ENCODE measurements at regions not wholly inside any gene's neighbourhood (a gene's known extent, or its start where the extent isn't known, plus 50 kb on each side); places are given as distances from the start of the nearest gene placed in this dataset.

DNA sequence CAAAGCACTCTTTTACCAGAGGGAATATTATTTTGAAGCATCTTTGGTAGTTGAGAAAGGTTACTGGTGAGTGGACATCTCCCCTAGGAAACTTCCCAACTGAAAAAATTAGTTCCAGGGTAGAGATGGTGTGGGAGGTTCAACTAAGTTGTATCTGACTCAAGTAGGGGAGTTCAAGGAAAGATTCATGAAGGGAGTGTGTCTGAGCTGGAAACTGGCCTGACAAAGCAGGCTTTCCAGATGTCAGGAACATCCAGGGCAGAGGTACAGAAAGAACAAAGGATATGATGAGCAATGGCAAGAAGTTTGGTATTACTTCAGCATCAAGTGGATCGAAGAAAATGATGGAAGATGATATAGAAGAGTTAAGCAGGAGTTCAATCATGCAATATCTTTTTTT lies 458.0 kb upstream of the RIOK2 start:
- Histone ChIP-seq H3K36me3 (ENCODE audit: insufficient read depth, low read length, poor library complexity, severe bottlenecking) (no peaks in the 10 kb centered on the region), H3K27ac (ENCODE audit: low read depth, low read length, poor library complexity, severe bottlenecking) (no peak overlapping the region), H3K9me3 (ENCODE audit: low read depth, low read length, poor library complexity, severe bottlenecking) (no peaks in the 10 kb centered on the region), H3K4me1 (ENCODE audit: insufficient read depth, low read length, poor library complexity, severe bottlenecking) (no peaks in the 10 kb centered on the region), H3K4me3 (ENCODE audit: low read depth, low read length, poor library complexity, severe bottlenecking) (no peak overlapping the region), H3K27me3 (replicated peaks; ENCODE audit: insufficient read depth, low read depth, low read length, poor library complexity) (no peaks in the 10 kb centered on the region)
- TF ChIP-seq, protein P1, sequence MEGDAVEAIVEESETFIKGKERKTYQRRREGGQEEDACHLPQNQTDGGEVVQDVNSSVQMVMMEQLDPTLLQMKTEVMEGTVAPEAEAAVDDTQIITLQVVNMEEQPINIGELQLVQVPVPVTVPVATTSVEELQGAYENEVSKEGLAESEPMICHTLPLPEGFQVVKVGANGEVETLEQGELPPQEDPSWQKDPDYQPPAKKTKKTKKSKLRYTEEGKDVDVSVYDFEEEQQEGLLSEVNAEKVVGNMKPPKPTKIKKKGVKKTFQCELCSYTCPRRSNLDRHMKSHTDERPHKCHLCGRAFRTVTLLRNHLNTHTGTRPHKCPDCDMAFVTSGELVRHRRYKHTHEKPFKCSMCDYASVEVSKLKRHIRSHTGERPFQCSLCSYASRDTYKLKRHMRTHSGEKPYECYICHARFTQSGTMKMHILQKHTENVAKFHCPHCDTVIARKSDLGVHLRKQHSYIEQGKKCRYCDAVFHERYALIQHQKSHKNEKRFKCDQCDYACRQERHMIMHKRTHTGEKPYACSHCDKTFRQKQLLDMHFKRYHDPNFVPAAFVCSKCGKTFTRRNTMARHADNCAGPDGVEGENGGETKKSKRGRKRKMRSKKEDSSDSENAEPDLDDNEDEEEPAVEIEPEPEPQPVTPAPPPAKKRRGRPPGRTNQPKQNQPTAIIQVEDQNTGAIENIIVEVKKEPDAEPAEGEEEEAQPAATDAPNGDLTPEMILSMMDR (conservative IDR thresholded peaks at IDR 0.05; ENCODE audit: low read depth, low read length), result no peak
- no peak for TF ChIP-seq EZH2 (IDR thresholded peaks at IDR 0.05; ENCODE audit: borderline replicate concordance, low read depth, low read length, poor library complexity, severe bottlenecking)
- intact Hi-C loops (cut with micrococcal nuclease; ENCODE audit: unreplicated experiment), result no loop called here
- CTCF ChIA-PET, result no interaction called here
- POLR2A ChIA-PET (ENCODE audit: low non-redundant PET), result no interaction called here
- BruUV-seq (replicated peaks), result no TSS peak
- no peak for DNase-seq (ENCODE audit: low spot score)

GRCh38 chr5:97644206-97644605 lies 461.2 kb upstream of the RIOK2 start:
- Histone ChIP-seq H3K27me3 (replicated peaks; ENCODE audit: insufficient read depth, low read depth, low read length, poor library complexity) (no peaks in the 10 kb centered on the region), H3K27ac (ENCODE audit: low read depth, low read length, poor library complexity, severe bottlenecking) (no peak overlapping the region), H3K9me3 (ENCODE audit: low read depth, low read length, poor library complexity, severe bottlenecking) (no peaks in the 10 kb centered on the region), H3K4me3 (ENCODE audit: low read depth, low read length, poor library complexity, severe bottlenecking) (no peak overlapping the region), H3K36me3 (ENCODE audit: insufficient read depth, low read length, poor library complexity, severe bottlenecking) (no peaks in the 10 kb centered on the region), H3K4me1 (ENCODE audit: insufficient read depth, low read length, poor library complexity, severe bottlenecking) (no peaks in the 10 kb centered on the region)
- DNase-seq (ENCODE audit: low spot score), result no peak
- no TSS peak for BruUV-seq (replicated peaks)
- intact Hi-C loops (cut with micrococcal nuclease; ENCODE audit: unreplicated experiment), result no loop called here
- TF ChIP-seq, protein P1 (conservative IDR thresholded peaks at IDR 0.05; ENCODE audit: low read depth, low read length), result no peak
- no peak for TF ChIP-seq EZH2 (IDR thresholded peaks at IDR 0.05; ENCODE audit: borderline replicate concordance, low read depth, low read length, poor library complexity, severe bottlenecking)
- POLR2A ChIA-PET (ENCODE audit: low non-redundant PET), result no interaction called here
- CTCF ChIA-PET, result no interaction called here

- H3K9me3 ChIP-seq (ENCODE audit: low read depth, low read length, poor library complexity, severe bottlenecking), result no peaks in the 10 kb centered on the region
- no peaks in the 10 kb centered on the region for H3K4me1 ChIP-seq (ENCODE audit: insufficient read depth, low read length, poor library complexity, severe bottlenecking)
- no peaks in the 10 kb centered on the region for H3K36me3 ChIP-seq (ENCODE audit: insufficient read depth, low read length, poor library complexity, severe bottlenecking)
- no peak overlapping the region for H3K27ac ChIP-seq (ENCODE audit: low read depth, low read length, poor library complexity, severe bottlenecking)
- DNase-seq (ENCODE audit: low spot score), result no peak
- TF ChIP-seq, protein P1 (conservative IDR thresholded peaks at IDR 0.05; ENCODE audit: low read depth, low read length), result no peak
- TF ChIP-seq EZH2 (IDR thresholded peaks at IDR 0.05; ENCODE audit: borderline replicate concordance, low read depth, low read length, poor library complexity, severe bottlenecking), result no peak
- CTCF ChIA-PET, result no interaction called here
- POLR2A ChIA-PET (ENCODE audit: low non-redundant PET), result no interaction called here
- no peaks in the 10 kb centered on the region for H3K27me3 ChIP-seq (replicated peaks; ENCODE audit: insufficient read depth, low read depth, low read length, poor library complexity)
- no TSS peak for BruUV-seq (replicated peaks)
- intact Hi-C loops (cut with micrococcal nuclease; ENCODE audit: unreplicated experiment), result no loop called here
- no peak overlapping the region for H3K4me3 ChIP-seq (ENCODE audit: low read depth, low read length, poor library complexity, severe bottlenecking)
These were observed 461.8 kb upstream of the RIOK2 start for GRCh38 chr5:97644896-97645295.
